SK-N-SH treated with all-trans-retinoic acid at 6 μM for 48 hours (cell line): ENCODE measurements at regions not wholly inside any gene's neighbourhood (a gene's known extent, or its start where the extent isn't known, plus 50 kb on each side); places are given as distances from the start of the nearest gene placed in this dataset.

Experiments used
- ATAC-seq: fragments of 200-7000 bp; cut with Tn5 transposase; 3 replicates; pipeline ENCODE4 v1.9.1; 2020; ENCODE audit warnings: mild to moderate bottlenecking, moderate library complexity
- ARNTL ChIP-seq: fragments of 450-650 bp; formaldehyde crosslinking; IDR thresholded peaks from 2 replicates; pipeline ENCODE4 v1.5.0; 2020; ENCODE audit warnings: low read depth, mild to moderate bottlenecking, moderate library complexity, borderline replicate concordance
- BACH2 ChIP-seq: fragments of 250-450 bp; sonication (Bioruptor Pico); IDR thresholded peaks from 2 replicates; pipeline ENCODE4 v1.9.0; 2021; ENCODE audit warnings: mild to moderate bottlenecking, borderline replicate concordance
- CSDC2 ChIP-seq: fragments of 250-450 bp; sonication (Bioruptor Pico); IDR thresholded peaks from 2 replicates; pipeline ENCODE4 v1.5.0; 2020; ENCODE audit warnings: mild to moderate bottlenecking, moderate library complexity
- CSRNP3 ChIP-seq: fragments of 250-450 bp; sonication (Bioruptor Pico); IDR thresholded peaks from 2 replicates; pipeline ENCODE4 v1.5.1; 2021; ENCODE audit warnings: mild to moderate bottlenecking, moderate library complexity
- ESRRG ChIP-seq: fragments of 250-450 bp; sonication (Bioruptor Pico); IDR thresholded peaks from 2 replicates; pipeline ENCODE4 v1.6.1; 2021; ENCODE audit warnings: mild to moderate bottlenecking
- OSR1 ChIP-seq: fragments of 250-450 bp; sonication (Bioruptor Pico); IDR thresholded peaks from 2 replicates; pipeline ENCODE4 v1.8.0; 2022; ENCODE audit warnings: moderate library complexity, mild to moderate bottlenecking, inconsistent platforms
- PATZ1 ChIP-seq: fragments of 250-450 bp; sonication (Bioruptor Pico); IDR thresholded peaks from 2 replicates; pipeline ENCODE4 v1.8.0; 2020; ENCODE audit warnings: mild to moderate bottlenecking, moderate library complexity, borderline replicate concordance
- POU6F1 ChIP-seq: fragments of 250-450 bp; sonication (Bioruptor Pico); IDR thresholded peaks from 2 replicates; pipeline ENCODE4 v1.8.0; 2021; ENCODE audit warnings: low read depth, mild to moderate bottlenecking, moderate library complexity, borderline replicate concordance
- PPARA ChIP-seq: fragments of 250-450 bp; sonication (Bioruptor Pico); IDR thresholded peaks from 2 replicates; pipeline ENCODE4 v1.5.0; 2020; ENCODE audit warnings: mild to moderate bottlenecking, borderline replicate concordance
- RARB ChIP-seq: fragments of 250-450 bp; sonication (Bioruptor Pico); IDR thresholded peaks from 2 replicates; pipeline ENCODE4 v1.8.0; 2021; ENCODE audit warnings: mild to moderate bottlenecking, moderate library complexity
- SNAI2 ChIP-seq: fragments of 250-450 bp; sonication (Bioruptor Pico); IDR thresholded peaks from 2 replicates; pipeline ENCODE4 v1.5.0; 2020; ENCODE audit warnings: mild to moderate bottlenecking, moderate library complexity
- TCF4 ChIP-seq: fragments of 250-450 bp; sonication (Bioruptor Pico); IDR thresholded peaks from 2 replicates; pipeline ENCODE4 v1.8.0; 2021; ENCODE audit warnings: mild to moderate bottlenecking, moderate library complexity, borderline replicate concordance
- TOX ChIP-seq: fragments of 250-450 bp; sonication (Bioruptor Pico); IDR thresholded peaks from 2 replicates; pipeline ENCODE4 v1.8.0; 2021; ENCODE audit warnings: mild to moderate bottlenecking, moderate library complexity, borderline replicate concordance
- TSHZ2 ChIP-seq: fragments of 250-450 bp; sonication (Bioruptor Pico); IDR thresholded peaks from 2 replicates; pipeline ENCODE4 v1.5.0; 2020; ENCODE audit warnings: mild to moderate bottlenecking, moderate library complexity
- ZC3H10 ChIP-seq: fragments of 250-450 bp; sonication (Bioruptor Pico); IDR thresholded peaks from 2 replicates; pipeline ENCODE4 v1.5.1; 2021; ENCODE audit warnings: mild to moderate bottlenecking, moderate library complexity
- ZFP3 ChIP-seq: fragments of 250-450 bp; sonication (Bioruptor Pico); IDR thresholded peaks from 2 replicates; pipeline ENCODE4 v1.5.0; 2020; ENCODE audit warnings: mild to moderate bottlenecking, moderate library complexity
- ZFP30 ChIP-seq: fragments of 450-650 bp; formaldehyde crosslinking; IDR thresholded peaks from 2 replicates; pipeline ENCODE4 v1.5.0; 2022; ENCODE audit warnings: mild to moderate bottlenecking, moderate library complexity
- ZNF565 ChIP-seq: fragments of 450-650 bp; formaldehyde crosslinking; conservative IDR thresholded peaks from 2 replicates; pipeline ENCODE4 v1.5.0; 2020; ENCODE audit warnings: low read depth, mild to moderate bottlenecking, moderate library complexity
- ZNF70 ChIP-seq: fragments of 450-650 bp; formaldehyde crosslinking; IDR thresholded peaks from 2 replicates; pipeline ENCODE4 v1.5.0; 2020; ENCODE audit warnings: mild to moderate bottlenecking, moderate library complexity
- ZNF8 ChIP-seq: fragments of 450-650 bp; formaldehyde crosslinking; IDR thresholded peaks from 2 replicates; pipeline ENCODE4 v1.5.0; 2020; ENCODE audit warnings: mild to moderate bottlenecking, moderate library complexity

- no peak for ATAC-seq
These were observed 231.1 kb downstream of the UTP18 start for GRCh38 chr17:51491416-51491815.

GRCh38 chr17:51493206-51493605, 232.9 kb downstream of the UTP18 start:
- ATAC-seq = no peak
- TF ChIP-seq ZFP3 (CRISPR knock-in tag) = no peak
- TF ChIP-seq OSR1 (CRISPR knock-in tag) = no peak
- TF ChIP-seq ZFP30 (CRISPR knock-in tag) = no peak
- no peak for TF ChIP-seq TCF4 (CRISPR knock-in tag)
- no peak for TF ChIP-seq PPARA
- TF ChIP-seq CSRNP3 (CRISPR knock-in tag) = no peak
- no peak for TF ChIP-seq ZNF8 (CRISPR knock-in tag)
- no peak for TF ChIP-seq RARB (CRISPR knock-in tag)
- no peak for TF ChIP-seq PATZ1
- no peak for TF ChIP-seq ESRRG (CRISPR knock-in tag)
- no peak for TF ChIP-seq ZNF565 (CRISPR knock-in tag)
- TF ChIP-seq ZNF70 (CRISPR knock-in tag) = no peak

More at GRCh38 chr17:51491416-51491815, 231.1 kb downstream of the UTP18 start:
- TF ChIP-seq CSRNP3 (CRISPR knock-in tag) (no peak), ESRRG (CRISPR knock-in tag) (no peak), ZNF565 (CRISPR knock-in tag) (no peak), CSDC2 (CRISPR knock-in tag) (no peak), ZFP30 (CRISPR knock-in tag) (no peak), TCF4 (CRISPR knock-in tag) (no peak)

GRCh38 chr17:51496378-51496777, 236.0 kb downstream of the UTP18 start:
- TF ChIP-seq TCF4 (CRISPR knock-in tag) = no peak
- no peak for TF ChIP-seq TSHZ2 (CRISPR knock-in tag)
- TF ChIP-seq CSRNP3 (CRISPR knock-in tag) = no peak
- TF ChIP-seq RARB (CRISPR knock-in tag) = no peak
- no peak for TF ChIP-seq ZNF8 (CRISPR knock-in tag)
- TF ChIP-seq PPARA = no peak
- no peak for TF ChIP-seq ZC3H10 (CRISPR knock-in tag)
- no peak for TF ChIP-seq ZNF70 (CRISPR knock-in tag)
- no peak for TF ChIP-seq SNAI2
- TF ChIP-seq CSDC2 (CRISPR knock-in tag) = no peak
- no peak for TF ChIP-seq TOX
- no peak for TF ChIP-seq BACH2 (CRISPR knock-in tag)
- TF ChIP-seq ARNTL (CRISPR knock-in tag) = no peak
- no peak for TF ChIP-seq POU6F1 (CRISPR knock-in tag)
- ATAC-seq = no peak
